Jurkat, Clone E6-1 (cell line): ENCODE measurements at regions not wholly inside any gene's neighbourhood (a gene's known extent, or its start where the extent isn't known, plus 50 kb on each side); places are given as distances from the start of the nearest gene placed in this dataset.

Experiments used
- DNase-seq: peaks from one replicate; pipeline ENCODE4 v3.0.0-alpha.2; 2011; ENCODE audit warnings: low read depth, low spot score
- H3K4me3 ChIP-seq: 2 replicates; pipeline ENCODE4 v1.5.1; 2011; ENCODE audit warnings: mild to moderate bottlenecking, low read length, control low read depth, moderate library complexity

- H3K4me3 ChIP-seq = no peak overlapping the region
- no peak for DNase-seq
Observed at GRCh38 chr19:28530406-28531035, 682.4 kb downstream of the UQCRFS1 start.

DNA sequence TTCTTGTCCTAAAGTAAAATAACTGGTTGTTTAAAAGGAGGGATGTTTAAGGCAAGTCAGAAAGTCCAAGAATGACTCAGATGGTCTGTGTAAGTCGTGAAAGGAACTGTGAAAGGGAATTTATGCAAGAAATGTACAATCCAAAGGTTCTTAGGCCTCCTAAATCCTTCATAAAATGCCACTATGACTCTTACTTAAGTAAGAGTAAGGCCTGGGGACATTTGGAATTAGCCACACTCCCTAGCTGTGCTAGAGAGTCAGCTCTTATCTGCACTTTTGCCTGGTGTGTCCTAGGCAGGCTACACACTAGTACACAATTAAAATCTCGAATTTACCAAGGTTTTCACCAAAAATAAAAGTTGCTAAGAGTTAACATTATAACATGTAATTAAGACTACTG is 686.9 kb downstream of the UQCRFS1 start:
- no peak for DNase-seq
- no peak overlapping the region for H3K4me3 ChIP-seq

DNA sequence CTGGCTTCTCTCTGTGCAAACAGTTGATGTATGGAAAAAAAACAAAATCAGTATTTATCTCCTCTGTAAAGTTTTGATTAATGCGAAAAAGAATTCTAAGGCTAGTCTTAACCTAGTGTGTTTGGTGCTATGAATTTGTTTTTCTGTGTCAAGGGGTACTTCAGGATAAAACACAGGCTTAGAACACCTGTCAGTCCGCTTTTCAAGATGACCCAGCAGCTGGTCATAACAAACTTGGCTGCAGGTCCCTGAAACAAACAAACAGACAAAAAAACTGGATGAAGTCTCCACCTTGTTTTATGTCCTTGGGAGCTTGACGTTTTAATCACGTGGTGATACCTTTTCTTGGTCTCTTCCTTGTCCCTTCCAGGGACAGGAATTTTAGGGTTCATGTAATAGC is 689.3 kb downstream of the UQCRFS1 start:
- no peak overlapping the region for H3K4me3 ChIP-seq
- no peak for DNase-seq

DNA sequence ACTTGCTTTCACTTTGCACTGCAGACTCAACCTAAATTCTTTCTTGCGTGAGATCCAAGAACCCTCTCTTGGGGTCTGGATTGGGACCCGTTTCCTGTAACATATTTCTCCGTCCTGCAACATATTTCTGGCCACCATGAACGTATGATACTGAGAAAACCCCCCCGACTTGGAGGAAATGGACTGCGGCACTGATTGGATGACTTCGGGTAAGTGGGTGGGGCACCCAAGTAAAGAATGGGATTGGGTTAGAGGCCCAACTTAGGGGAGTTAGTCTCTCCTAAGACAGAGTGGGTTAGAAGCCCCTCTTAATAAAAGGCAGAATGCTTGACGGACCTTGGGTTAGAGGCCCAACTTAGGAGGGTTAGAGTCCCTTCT is 690.4 kb downstream of the UQCRFS1 start:
- H3K4me3 ChIP-seq = no peak overlapping the region

GRCh38 chr19:28521614-28522544 is 691.1 kb downstream of the UQCRFS1 start:
- H3K4me3 ChIP-seq = no peak overlapping the region
- DNase-seq = no peak

More for the DNA sequence above, 690.4 kb downstream of the UQCRFS1 start:
- DNase-seq = no peak

DNA sequence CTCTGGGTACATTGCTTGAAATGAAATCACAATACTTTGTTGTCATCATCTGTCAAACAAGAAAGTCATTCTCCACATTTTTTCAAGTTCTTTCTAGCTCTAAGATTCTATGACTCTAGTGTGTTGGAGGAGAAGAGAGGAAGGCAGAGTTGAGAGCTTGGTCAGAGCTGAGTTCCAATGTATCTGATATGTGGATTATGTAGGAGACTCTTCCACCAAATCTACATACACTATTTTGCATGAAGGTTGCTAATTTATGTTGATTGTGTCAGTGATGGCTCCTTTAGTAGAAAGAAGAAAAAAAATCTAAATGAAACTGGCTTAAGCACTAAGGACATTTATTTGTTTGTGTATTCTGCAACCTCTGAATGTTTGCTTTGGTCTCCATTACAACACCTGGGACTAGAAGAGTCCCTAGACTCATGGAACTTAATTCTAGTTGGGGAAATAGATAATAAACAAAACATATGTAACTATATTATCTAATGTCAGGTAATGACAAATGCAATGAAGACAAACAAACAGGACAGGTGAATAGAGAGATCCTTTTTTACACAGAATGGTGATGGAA is 691.9 kb downstream of the UQCRFS1 start:
- H3K4me3 ChIP-seq = no peak overlapping the region
- no peak for DNase-seq

GRCh38 chr19:28519952-28520861 is 692.7 kb downstream of the UQCRFS1 start:
- no peak for DNase-seq
- no peak overlapping the region for H3K4me3 ChIP-seq

DNA sequence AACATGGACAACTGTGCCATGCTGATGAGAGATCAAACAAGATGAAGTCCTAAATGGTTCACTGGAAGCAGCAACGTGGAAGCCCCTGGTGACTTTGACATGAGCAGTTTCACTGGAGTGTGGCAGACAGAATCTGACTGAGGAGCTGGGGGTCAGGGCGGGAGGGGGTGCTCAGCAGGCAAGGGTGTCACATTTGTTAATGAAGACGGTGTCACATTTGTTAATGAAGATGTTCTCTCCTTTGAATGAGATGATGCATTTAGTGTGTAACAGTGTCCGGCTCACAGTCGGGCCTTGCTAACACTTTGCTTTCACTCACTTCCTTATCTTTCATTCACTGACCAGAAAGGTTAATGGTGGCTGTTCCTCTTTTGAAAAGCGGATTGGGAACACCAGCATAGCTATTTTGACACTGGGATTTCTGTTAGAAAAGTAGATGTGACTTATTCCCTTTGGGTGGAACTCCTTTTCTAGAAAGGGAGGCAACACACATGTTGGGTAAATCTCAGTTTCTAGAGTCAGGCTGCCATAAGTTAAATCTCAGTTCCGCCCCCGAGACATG is 693.7 kb downstream of the UQCRFS1 start:
- DNase-seq = no peak
- no peak overlapping the region for H3K4me3 ChIP-seq

GRCh38 chr19:28516415-28516872 is 696.5 kb downstream of the UQCRFS1 start:
- no peak overlapping the region for H3K4me3 ChIP-seq
- no peak for DNase-seq

DNA sequence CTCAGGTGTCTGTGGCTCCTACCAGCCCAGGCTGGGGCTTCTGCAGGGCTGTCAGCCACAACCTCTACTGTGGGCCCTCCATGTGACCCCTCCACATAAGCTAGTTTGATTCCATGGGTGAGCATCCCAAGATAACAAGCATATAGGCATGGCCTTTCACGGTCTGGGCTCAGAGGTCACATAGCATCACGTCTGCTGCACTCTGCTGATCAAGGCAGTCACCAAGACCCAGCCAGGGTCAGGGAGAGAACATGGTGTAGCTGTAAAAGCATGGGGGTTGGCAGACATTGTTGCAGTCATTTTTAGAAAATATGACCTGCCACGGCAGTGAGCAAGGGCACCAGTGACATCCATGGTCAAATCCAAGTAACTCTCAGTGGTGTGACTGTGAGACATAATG is 698.8 kb downstream of the UQCRFS1 start:
- no peak for DNase-seq
- no peak overlapping the region for H3K4me3 ChIP-seq

DNA sequence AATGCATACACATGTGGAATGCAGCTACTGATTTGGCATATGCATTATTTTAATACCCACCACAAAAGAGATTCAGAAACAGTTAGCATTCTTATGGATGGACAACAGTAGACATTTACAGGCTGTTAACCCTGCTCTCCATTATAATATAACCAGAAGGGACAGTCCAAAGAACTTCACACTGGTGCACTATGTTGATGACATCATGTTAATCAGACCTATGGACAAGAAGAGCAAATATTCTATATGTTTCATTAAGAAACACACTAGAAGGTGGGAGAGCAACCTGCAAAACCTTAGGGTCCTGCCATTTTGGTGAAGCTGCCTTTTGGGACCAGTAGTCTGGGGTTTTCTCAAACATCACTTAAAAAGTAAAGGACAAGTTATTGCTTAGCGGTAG is 701.3 kb downstream of the UQCRFS1 start:
- DNase-seq = no peak
- H3K4me3 ChIP-seq = no peak overlapping the region

DNA sequence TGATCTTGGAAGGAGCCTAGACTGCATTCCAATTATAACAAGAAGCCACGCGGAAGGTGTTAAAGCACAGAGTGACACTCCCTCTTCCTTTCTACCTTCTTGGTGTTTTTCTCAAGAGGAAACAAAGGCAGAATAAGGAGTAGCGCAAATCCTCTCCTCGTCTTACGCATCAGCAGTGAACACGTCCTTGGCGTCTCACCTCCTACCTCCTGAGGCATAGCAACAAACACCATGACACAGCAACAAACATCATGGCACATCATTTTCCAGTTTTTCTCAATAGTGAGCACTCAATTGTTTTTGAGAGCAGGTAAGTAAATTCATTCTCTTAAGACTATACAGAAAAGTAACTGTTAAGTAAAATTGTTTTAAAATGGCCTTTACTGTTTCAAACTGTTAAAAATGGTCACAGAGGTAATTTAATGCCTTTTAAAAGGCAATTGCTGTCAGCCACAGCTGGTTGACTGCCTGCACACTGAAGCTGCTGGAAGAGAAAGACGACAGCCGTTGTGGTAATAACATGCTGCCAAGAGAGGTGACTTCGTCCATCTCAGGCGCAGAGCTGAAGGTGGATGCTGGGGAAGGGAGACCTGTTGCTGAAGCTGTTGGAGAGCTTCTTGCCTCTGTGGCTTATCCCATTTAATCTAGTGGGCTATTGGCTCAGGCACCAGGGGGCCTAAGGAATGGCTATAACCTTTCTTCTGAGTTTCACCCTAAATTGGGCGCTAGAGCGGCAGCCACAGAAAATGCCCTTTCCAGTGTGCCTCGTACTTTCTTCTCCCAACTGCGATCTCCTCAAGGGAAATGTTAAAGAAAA is 703.7 kb downstream of the UQCRFS1 start:
- no peak overlapping the region for H3K4me3 ChIP-seq
- no peak for DNase-seq

DNA sequence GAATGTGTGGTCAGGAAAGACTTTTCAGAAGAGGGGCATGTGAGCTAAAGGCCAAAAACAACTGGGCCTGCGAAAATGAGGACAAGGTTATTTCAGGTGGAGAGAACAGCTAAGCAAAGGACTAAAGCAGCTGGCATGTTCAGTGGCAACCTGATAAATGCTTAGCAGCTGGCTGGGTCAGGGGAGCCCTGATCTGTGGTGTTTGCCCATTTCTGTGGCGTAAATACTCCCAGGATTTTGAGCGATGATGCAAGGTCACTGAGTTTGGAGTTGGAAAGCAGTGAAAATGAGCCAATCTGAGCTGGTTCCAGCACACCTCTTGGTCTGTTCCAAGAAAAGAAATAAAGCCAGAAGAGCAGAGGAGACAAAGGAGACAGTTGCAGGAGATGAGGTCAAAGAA is 704.3 kb downstream of the UQCRFS1 start:
- DNase-seq = no peak
- H3K4me3 ChIP-seq = no peak overlapping the region

DNA sequence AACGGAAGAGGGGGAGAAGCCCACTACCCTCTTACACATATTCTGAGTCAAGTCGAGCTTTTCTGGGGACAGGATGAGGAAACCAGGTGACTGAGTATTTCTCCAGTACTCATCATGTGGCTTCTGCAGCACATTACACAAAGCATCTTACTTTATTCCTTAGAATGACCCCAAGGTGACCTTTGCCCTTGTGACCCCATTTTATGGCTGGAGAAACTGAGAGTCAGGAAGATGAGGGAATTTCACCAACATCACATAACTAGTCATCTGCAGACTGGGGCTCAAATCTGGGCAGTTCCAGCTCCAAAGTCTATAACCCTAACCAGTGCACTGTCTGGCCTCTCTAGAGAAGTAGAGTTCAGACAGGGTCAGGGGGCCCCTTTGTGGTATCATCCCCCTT is 707.0 kb downstream of the UQCRFS1 start:
- DNase-seq = no peak
- no peak overlapping the region for H3K4me3 ChIP-seq

GRCh38 chr19:28505134-28505533 is 707.8 kb downstream of the UQCRFS1 start:
- DNase-seq = no peak
- no peak overlapping the region for H3K4me3 ChIP-seq

GRCh38 chr19:28504727-28505126 is 708.2 kb downstream of the UQCRFS1 start:
- H3K4me3 ChIP-seq = no peak overlapping the region
- DNase-seq = no peak

GRCh38 chr19:28504139-28504538 is 708.8 kb downstream of the UQCRFS1 start:
- H3K4me3 ChIP-seq = no peak overlapping the region
- DNase-seq = no peak
